Kidney tubule cell (primary cell): ENCODE measurements at regions not wholly inside any gene's neighbourhood (a gene's known extent, or its start where the extent isn't known, plus 50 kb on each side); places are given as distances from the start of the nearest gene placed in this dataset.
"Not testable (repeated sequence)": the region's sequence is repeated elsewhere in the genome, so short reads cannot be mapped to it uniquely, and the experiment has no call there.

Source experiments
- DNase-seq: peaks from one replicate; pipeline ENCODE4 v3.0.0-alpha.2; 2018; ENCODE audit warnings: low spot score

DNA sequence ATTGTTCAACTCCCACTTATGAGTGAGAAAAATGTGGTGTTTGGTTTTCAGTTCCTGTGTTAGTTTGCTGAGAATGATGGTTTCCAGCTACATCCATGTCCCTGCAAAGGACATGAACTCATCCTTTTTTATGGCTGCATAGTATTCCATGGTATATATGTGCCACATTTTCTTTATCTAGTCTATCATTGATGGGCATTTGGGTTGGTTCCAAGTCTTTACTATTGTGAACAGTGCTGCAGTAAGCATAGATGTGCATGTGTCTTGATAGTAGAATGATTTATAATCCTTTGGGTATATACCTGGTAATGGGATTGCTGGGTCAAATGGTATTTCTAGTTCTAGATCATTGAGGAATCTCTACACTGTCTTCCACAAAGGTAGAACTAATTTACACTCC is 613.0 kb upstream of the MIR17HG start:
- DNase-seq: not testable (repeated sequence)

GRCh38 chr13:90738881-90739280 is 608.6 kb upstream of the MIR17HG start:
- DNase-seq: peak; percentile 9

DNA sequence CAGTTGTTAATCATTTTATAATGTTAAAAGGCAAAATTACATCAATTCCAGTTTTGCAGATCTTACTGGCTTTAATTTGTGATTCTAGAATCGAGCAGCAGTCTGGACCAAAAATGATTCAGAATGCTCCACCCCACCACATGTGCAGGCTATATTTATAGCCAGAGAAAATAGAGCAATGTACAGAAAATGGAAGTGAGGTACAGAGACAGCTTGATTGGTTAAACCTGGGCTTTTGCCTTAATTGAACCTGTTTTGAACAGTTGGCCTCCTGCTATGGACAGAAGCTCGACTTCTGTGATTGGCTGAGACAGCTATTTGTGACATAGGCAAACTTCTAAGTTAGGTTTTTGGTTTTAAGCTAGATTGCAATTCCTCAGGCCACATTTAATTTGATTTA is 607.4 kb upstream of the MIR17HG start:
- DNase-seq: no peak

- DNase-seq: no peak
These were observed 605.1 kb upstream of the MIR17HG start for GRCh38 chr13:90742381-90742780.

DNA sequence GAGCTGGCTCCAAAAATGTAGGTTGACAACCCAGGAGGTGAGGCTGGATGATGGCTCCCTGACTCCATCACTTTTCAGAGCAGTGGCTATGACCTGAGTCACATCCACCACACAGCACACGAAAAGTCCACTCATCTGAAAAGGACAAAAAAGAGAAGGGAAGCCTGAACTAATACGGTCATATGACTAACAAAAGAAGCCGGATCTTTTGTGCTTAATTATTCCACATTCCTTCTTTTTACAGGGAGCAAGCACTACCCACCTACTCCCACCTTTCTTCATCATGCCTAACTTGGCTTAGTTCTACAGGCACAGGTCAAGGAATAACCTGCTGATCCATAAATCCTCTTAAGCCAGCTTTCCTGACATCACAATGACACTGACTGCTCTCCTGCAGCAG is 601.3 kb upstream of the MIR17HG start:
- DNase-seq: no peak

DNA sequence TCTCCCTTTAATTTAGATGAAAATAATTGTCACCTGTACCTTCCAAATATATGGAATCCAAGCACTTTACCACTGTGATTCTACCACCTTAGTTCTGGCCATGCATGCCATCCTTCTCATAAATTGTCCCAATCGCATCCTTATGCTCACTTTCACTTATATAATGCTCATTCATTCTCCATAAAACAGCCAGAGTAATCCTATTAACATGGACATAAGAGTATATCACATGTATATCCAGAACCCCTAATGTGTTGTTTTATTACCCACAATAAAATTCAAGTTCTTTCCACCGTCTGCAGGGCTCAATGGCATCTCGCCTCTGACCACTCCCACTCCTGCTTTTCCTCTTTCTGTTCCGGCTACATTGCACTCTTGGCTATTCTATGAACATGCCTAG is 597.5 kb upstream of the MIR17HG start:
- no peak for DNase-seq

DNA sequence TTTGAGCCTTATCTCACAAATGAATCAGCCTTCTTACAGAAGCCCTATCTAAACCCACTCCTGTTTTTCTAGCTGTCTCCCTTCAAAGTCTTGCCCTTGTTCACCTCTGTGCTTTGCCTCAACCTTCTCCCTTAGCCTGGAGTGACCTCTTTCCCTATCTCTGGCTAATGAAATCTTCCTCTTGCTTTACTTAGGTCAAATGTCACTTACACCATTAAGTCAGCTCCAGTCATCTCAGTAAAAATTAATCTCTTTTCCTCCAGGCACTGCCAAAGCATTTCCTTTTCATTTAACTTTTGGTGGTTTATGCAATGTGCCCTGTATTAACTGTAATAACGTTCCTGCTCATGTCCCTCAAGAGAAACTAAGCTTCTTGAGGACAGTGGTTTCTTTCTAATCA is 596.5 kb upstream of the MIR17HG start:
- DNase-seq: no peak

- DNase-seq: no peak
These were observed 595.4 kb upstream of the MIR17HG start for GRCh38 chr13:90752070-90752469.

DNA sequence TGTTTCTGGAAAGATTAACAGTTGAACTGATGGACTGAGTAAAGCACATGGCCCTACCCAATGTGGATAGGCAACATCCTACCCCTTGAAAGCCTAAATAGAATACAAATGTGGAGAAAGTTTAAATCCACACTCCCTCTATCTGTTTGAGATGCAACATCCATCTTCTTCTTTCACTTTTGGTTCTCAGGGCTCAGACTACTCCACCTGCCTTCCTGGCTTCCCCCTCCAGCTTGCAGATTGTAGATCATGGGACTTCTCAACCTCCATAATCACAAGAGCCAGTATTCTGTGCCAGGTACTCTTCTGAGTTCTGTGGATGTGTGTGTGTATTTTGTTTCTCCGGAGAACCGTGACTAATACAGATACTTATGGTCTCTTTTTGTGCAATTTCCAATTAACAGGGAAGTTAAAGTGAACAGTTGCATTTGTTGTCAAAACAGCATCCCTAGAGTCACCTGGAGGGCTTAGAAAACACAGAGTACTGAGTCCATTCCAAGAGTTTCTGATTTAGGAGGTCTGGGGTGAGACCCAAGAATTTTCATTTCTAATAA is 590.3 kb upstream of the MIR17HG start:
- DNase-seq: no peak

DNA sequence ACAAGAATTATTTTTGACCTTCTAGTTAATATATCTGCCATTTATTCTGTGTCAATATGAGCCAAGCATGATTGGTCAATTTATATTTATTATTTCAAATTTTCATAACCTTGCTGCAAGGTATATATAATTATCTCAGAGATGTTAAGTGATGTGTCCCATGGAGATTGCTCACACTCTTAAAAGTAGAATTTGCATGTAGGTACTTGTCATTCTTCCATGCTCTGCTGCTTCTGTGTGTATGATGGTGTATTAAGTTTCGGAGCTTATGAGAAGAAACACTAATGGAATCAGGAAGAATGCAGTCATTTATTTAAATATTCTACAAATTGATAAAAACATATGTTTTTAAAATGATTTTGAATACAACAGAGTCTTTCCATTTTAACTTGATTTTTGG is 586.8 kb upstream of the MIR17HG start:
- no peak for DNase-seq

DNA sequence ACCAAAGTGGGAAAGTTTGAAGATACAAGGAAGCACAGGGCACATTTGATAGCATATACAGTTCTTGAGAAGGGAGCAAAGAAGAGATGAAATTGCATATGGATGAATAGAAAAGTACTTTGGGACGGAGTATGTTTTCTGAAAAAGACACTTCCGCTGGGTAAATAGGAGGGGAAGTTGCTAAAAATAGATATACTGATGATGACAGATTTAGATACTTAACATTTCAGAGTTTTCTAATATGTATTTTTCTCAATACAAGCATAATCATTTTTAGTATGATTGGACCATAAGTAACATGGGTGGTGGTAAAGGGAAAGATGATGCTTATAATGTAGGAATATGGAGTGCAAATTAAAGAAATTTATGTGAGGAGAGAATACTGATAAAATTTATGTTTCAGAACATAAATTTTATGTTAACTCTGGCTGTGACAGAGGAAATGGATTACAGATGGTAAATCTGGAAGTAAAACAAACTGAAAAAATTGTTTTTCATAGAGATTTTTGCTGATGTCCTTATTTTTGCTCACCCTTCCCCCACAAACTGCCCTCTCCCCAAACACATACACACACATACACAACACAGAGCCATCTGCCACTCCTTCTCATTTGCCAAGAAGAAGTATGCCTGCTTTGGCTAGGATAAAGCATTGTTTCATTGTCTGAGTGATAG is 583.9 kb upstream of the MIR17HG start:
- no peak for DNase-seq

DNA sequence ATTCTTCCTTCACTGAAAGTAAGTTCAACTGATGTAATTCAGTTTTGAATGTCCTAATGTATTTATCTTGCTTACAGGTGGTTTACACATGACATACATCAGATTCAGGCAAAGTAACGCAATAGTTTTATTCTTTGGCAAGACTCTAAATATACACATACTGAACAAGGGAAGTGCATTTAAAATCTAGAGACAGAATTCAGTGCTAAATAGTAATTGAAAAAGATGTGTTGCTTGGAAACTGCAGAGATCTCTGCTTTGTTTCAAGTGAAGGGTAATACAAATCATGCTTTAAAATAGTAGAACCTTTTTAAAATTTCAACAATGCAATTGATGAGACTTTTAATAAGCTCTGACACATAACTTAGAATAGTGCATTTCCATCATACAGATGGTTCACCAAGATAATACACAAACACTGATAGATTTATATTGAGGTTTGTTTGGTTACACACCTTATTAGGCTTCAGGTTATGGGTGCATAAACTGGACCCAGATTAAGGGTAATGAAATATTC is 581.0 kb upstream of the MIR17HG start:
- DNase-seq: no peak

DNA sequence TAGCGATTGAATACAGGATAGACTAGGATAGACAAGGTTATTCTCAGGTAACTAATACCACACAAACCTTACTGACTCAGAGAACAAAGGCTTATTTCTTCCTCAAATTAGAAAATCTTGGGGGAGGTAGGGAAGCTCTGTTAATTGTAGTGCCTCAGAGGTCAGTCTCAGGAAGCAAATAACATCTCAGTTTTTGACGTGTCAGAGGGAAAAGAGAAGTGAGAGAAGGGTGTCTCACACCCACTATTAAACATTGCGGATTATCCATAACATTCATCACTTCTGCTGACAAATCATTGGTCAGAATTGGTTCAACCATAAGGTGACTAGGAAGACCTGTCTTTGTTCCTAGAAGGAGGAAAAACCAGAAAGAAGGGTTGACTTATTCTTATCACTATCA is 579.4 kb upstream of the MIR17HG start:
- no peak for DNase-seq

- DNase-seq: no peak
These were observed 578.1 kb upstream of the MIR17HG start for GRCh38 chr13:90769387-90769786.

- DNase-seq: no peak
These were observed 577.2 kb upstream of the MIR17HG start for GRCh38 chr13:90770334-90770733.

DNA sequence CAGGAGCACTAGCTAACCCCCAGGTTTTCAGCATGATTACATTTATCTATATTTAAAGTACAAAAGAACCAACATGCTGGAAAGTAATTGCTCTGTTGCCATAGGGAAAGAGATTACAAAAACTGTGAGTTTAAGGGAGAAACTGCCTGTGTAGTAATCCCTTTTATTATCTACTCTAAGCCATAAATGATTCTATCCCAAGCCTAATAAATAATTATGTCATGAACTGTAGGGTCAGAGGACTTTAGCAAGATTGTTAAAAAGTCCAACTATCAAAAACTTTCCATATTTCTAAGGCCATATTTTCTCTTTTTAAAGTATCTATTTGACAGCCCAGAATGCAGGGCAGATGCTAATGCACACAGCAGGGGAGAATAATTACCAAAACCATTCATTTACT is 573.8 kb upstream of the MIR17HG start:
- DNase-seq: no peak

- DNase-seq: no peak
These were observed 571.3 kb upstream of the MIR17HG start for GRCh38 chr13:90776051-90776748.

- no peak for DNase-seq
These were observed 564.2 kb upstream of the MIR17HG start for GRCh38 chr13:90783273-90783672.

DNA sequence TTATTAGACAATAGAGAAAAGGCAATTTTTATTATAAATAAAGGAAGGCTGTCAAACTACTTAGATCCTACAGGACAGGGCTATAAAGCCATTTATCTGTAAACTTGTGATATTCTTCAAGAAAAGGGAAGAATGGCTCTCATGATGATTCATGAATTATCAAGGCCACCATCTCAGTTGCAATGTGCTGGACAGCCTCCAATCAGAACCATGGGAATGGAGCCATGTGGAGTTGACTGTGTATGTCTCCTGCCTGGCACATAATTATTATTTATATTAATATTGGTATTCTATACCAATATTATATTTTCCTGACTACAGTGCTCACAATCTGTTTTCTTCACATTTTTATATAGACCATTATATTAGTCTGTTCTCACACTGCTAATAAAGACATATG is 560.5 kb upstream of the MIR17HG start:
- no peak for DNase-seq

DNA sequence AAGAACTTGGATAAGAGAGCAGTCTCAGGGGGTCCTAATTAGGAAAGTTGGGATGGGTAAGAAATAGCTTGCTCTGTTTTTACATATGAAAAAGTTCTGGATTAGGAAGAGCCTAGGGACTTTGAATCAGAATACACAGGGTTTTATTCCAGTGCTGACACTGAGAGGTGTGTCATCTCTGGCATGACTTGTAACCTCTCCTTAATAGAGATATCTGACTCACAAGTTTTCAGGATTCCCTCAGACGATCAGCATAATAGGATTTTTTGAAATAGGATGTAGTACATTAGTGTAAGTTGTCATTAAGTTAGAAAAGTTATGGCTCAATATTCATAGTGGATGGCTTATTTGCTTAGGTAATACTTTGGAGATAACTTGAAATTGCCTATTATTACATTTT is 555.2 kb upstream of the MIR17HG start:
- peak; percentile 14 for DNase-seq

- DNase-seq: no peak
These were observed 554.1 kb upstream of the MIR17HG start for GRCh38 chr13:90793261-90793820.

- DNase-seq: no peak
These were observed 551.0 kb upstream of the MIR17HG start for GRCh38 chr13:90796474-90796873.

DNA sequence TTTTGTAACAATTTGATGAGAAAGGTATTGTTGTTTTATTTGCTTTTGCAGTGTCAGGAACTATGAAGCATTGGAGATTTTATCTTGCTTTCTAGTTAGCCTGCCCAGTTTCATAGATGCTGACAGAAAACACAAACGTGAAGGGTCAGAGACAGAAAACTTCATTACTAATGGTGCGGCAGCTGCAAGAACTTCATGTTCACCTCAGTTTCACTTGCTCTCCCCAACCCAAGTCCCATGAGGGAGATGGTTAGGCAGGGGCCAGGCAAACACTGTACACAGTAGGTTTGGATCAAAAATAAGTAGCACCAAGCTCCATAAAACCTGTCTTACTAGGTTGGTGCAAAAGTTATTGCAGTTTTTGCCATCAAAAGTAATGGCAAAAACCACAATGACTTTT is 550.2 kb upstream of the MIR17HG start:
- no peak for DNase-seq
